GM12878 (cell line): ENCODE measurements at regions not wholly inside any gene's neighbourhood (a gene's known extent, or its start where the extent isn't known, plus 50 kb on each side); places are given as distances from the start of the nearest gene placed in this dataset.

ENCODE experiments used
- ATAC-seq: fragments of 200-7000 bp; cut with Tn5 transposase; 3 replicates; pipeline ENCODE4 v1.9.1; 2020; ENCODE audit warnings: mild to moderate bottlenecking, moderate library complexity
- BruUV-seq: library from RNA; stranded (reverse); fragments of 400-500 nt; replicated peaks from 2 replicates; lab custom pipeline; 2021; lab: Mats Ljungman, UMichigan
- CTCF ChIA-PET: fragments of 300-600 bp; sonication (Branson Sonifier 250); formaldehyde crosslinking; extraction: SDS; loops from one replicate; lab custom pipeline; 2021; ENCODE audit warnings: inconsistent platforms; lab: Yijun Ruan, JAX
- POLR2A ChIA-PET: fragments of 350-600 bp; formaldehyde crosslinking; extraction: SDS; loops from one replicate; lab custom pipeline; 2021; ENCODE audit warnings: inconsistent platforms; lab: Charles Lee
- RAD21 ChIA-PET: fragments of 300-600 bp; sonication (Branson Sonifier 250); formaldehyde crosslinking; loops from one replicate; lab custom pipeline; 2023; ENCODE audit warnings: antibody characterized with exemption; ENCODE audit not compliant: unreplicated experiment; lab: Charles Lee
- SMC1A ChIA-PET: fragments of 300-600 bp; sonication (Branson Sonifier 250); formaldehyde crosslinking; loops from one replicate; lab custom pipeline; 2023; ENCODE audit not compliant: unreplicated experiment, uncharacterized antibody; lab: Charles Lee
- DNase-seq: peaks from one replicate; pipeline ENCODE4 v3.0.0-alpha.2; 2011; ENCODE audit warnings: low read depth, low spot score
- FAIRE-seq: peaks from 3 replicates; lab custom pipeline; 2011; peaks lifted over from hg19 to GRCh38; lab: Jason Lieb, UNC
- H2AFZ ChIP-seq: 2 replicates; pipeline ENCODE4 v1.6.0; 2011; ENCODE audit warnings: low read depth, low read length, control low read depth; ENCODE audit not compliant: control insufficient read depth
- H3K27ac ChIP-seq: 2 replicates; pipeline ENCODE4 v1.5.1; 2011; ENCODE audit warnings: control low read depth; ENCODE audit not compliant: control insufficient read depth, insufficient read depth
- H3K27me3 ChIP-seq, 2 experiments: replicated peaks in 1 of 2; 2 replicates each; pipeline versions ENCODE4 v1.6.0 to v1.6.1; 2011; ENCODE audit warnings: low read length in 1 of 2; ENCODE audit not compliant: control insufficient read depth in 2 of 2, insufficient read depth in 2 of 2
- H3K36me3 ChIP-seq, 2 experiments: 2 replicates each; pipeline ENCODE4 v1.5.1; 2011; ENCODE audit warnings: low read length in 1 of 2; ENCODE audit not compliant: control insufficient read depth in 2 of 2, insufficient read depth in 2 of 2
- H3K4me1 ChIP-seq: 2 replicates; pipeline ENCODE4 v1.6.1; 2011; ENCODE audit warnings: mild to moderate bottlenecking, low read length, moderate library complexity, mixed read lengths; ENCODE audit not compliant: control insufficient read depth, insufficient read depth
- H3K4me2 ChIP-seq: 2 replicates; pipeline ENCODE4 v1.6.0; 2011; ENCODE audit warnings: control low read depth; ENCODE audit not compliant: control insufficient read depth, insufficient read depth
- H3K4me3 ChIP-seq: fragments of 200-600 bp; sonication (generic); 2 replicates; pipeline ENCODE4 v1.5.1; 2016
- H3K79me2 ChIP-seq: 2 replicates; pipeline ENCODE4 v1.6.0; 2011; ENCODE audit warnings: low read length; ENCODE audit not compliant: control insufficient read depth, insufficient read depth
- H3K9ac ChIP-seq: 2 replicates; pipeline ENCODE4 v1.8.0; 2011; ENCODE audit warnings: low read length, control low read depth, mixed read lengths; ENCODE audit not compliant: control insufficient read depth, insufficient read depth
- H3K9me3 ChIP-seq: replicated peaks from 3 replicates; pipeline ENCODE4 v1.5.1; 2011; ENCODE audit warnings: mild to moderate bottlenecking, low read length; ENCODE audit not compliant: control insufficient read depth, insufficient read depth
- H4K20me1 ChIP-seq: 2 replicates; pipeline ENCODE4 v1.6.0; 2011; ENCODE audit not compliant: control insufficient read depth, insufficient read depth
- BCLAF1 ChIP-seq: fragments of 450-650 bp; IDR thresholded peaks from 2 replicates; pipeline ENCODE4 v1.6.1; 2017; ENCODE audit warnings: antibody characterized with exemption, mild to moderate bottlenecking, moderate library complexity
- FOXK2 ChIP-seq: fragments of 450-650 bp; IDR thresholded peaks from 2 replicates; pipeline ENCODE4 v1.6.1; 2017; ENCODE audit warnings: mild to moderate bottlenecking, moderate library complexity
- LARP7 ChIP-seq: fragments of 450-650 bp; IDR thresholded peaks from 2 replicates; pipeline ENCODE4 v1.6.1; 2017; ENCODE audit warnings: mild to moderate bottlenecking
- PAX5 ChIP-seq: IDR thresholded peaks from 2 replicates; pipeline ENCODE4 v1.6.1; 2011; ENCODE audit warnings: low read depth, low read length, borderline replicate concordance
- POLR2AphosphoS5 ChIP-seq: IDR thresholded peaks from 2 replicates; pipeline ENCODE4 v1.6.1; 2011; ENCODE audit warnings: mild to moderate bottlenecking, low read length, inconsistent platforms
- SMC3 ChIP-seq: IDR thresholded peaks from 2 replicates; pipeline ENCODE4 v1.6.1; 2011; ENCODE audit warnings: low read length, improper control_type of control experiment, borderline replicate concordance
- SP1 ChIP-seq: IDR thresholded peaks from one replicate; pipeline ENCODE4 v1.6.1; 2011; ENCODE audit warnings: low read depth, low read length
- SRF ChIP-seq, 2 experiments: IDR thresholded peaks; 2 replicates each; pipeline ENCODE4 v1.6.1; 2011; ENCODE audit warnings: low read depth in 2 of 2, low read length in 2 of 2, mild to moderate bottlenecking in 1 of 2, moderate library complexity in 1 of 2
- in situ Hi-C: fragments of 300-500 bp; cut with MboI; formaldehyde crosslinking; loops from 9 replicates; pipeline ENCODE4 v1.14.3; 2018; ENCODE audit warnings: mixed read lengths
- intact Hi-C: fragments of 100-400 bp; cut with micrococcal nuclease; formaldehyde crosslinking; loops from one replicate; pipeline ENCODE4 v1.14.2; 2022; ENCODE audit not compliant: unreplicated experiment

GRCh38 chr3:170784406-170784805 is 85.6 kb downstream of the RPL22L1 start (continued):
- no peak for TF ChIP-seq BCLAF1
- TF ChIP-seq SRF (IDR thresholded peaks at IDR 0.05; ENCODE audit: low read depth in 2 of 2, low read length in 2 of 2) = no peak
- TF ChIP-seq FOXK2 = no peak

GRCh38 chr3:170780955-170781354 is 89.0 kb downstream of the RPL22L1 start:
- POLR2A ChIA-PET = no interaction called here
- DNase-seq (no peak), ATAC-seq (no peak), FAIRE-seq (no peak)
- no TSS peak for BruUV-seq
- Histone ChIP-seq H3K9ac (no peak overlapping the region), H4K20me1 (no peaks in the 10 kb centered on the region), H3K4me2 (no peak overlapping the region), H2AFZ (no peak overlapping the region), H3K9me3 (no peaks in the 10 kb centered on the region; the same call in 2 of the 3 replicates), H3K4me1 (no peaks in the 10 kb centered on the region), H3K27me3 (peaks cover 0 to 6% of the 10 kb centered on the region in 2 experiments; a peak in 3 of 4 replicates), H3K27ac (no peak overlapping the region), H3K36me3 (no peaks in the 10 kb centered on the region), H3K79me2 (no peaks in the 10 kb centered on the region), H3K4me3 (no peak overlapping the region)
- SMC1A ChIA-PET = interaction anchor here (0.7 to 1.2 kb wide), 2 partner anchors 73 to 367 kb away, joined by 3 to 4 read pairs; no protein-coding TSS in a partner anchor
- intact Hi-C loops = no loop called here
- TF ChIP-seq SMC3 (no peak), LARP7 (no peak), PAX5 (no peak), SP1 (no peak), POLR2AphosphoS5 (no peak)
- CTCF ChIA-PET = interaction anchor here (1.5 kb wide), 1 partner anchor 28 kb away, joined by 3 read pairs; no protein-coding TSS in a partner anchor
- in situ Hi-C loops = no loop called here
- RAD21 ChIA-PET = no interaction called here
